Thyroid gland (tissue), 4 donors: ENCODE measurements at regions not wholly inside any gene's neighbourhood (a gene's known extent, or its start where the extent isn't known, plus 50 kb on each side); places are given as distances from the start of the nearest gene placed in this dataset.
"Not testable (repeated sequence)": the region's sequence is repeated elsewhere in the genome, so short reads cannot be mapped to it uniquely, and the experiment has no call there.

Experiments
- DNase-seq, 2 donors: peaks; one replicate each; pipeline ENCODE4 v3.0.0-alpha.2; 2019
- H3K27ac ChIP-seq, 3 donors: fragments of 200-600 bp; sonication (generic); 1 replicate in 2 of 3; 2 replicates in 1 of 3; pipeline ENCODE4 v1.5.1; 2016 to 2019; ENCODE audit warnings: mild to moderate bottlenecking in 1 of 3, moderate library complexity in 1 of 3
- H3K27me3 ChIP-seq: fragments of 200-600 bp; sonication (generic); one replicate; pipeline ENCODE4 v1.5.1; 2019
- H3K36me3 ChIP-seq, 2 donors: fragments of 200-600 bp; sonication (generic); one replicate each; pipeline ENCODE4 v1.5.1; 2016 to 2019
- H3K4me1 ChIP-seq, 2 donors: fragments of 200-600 bp; sonication (generic); one replicate each; pipeline ENCODE4 v1.5.1; 2017 to 2019
- H3K4me3 ChIP-seq, 3 donors: fragments of 200-600 bp; sonication (generic); replicated peaks in 1 of 3; 1 replicate in 2 of 3; 2 replicates in 1 of 3; pipeline ENCODE4 v1.5.1; 2016; ENCODE audit warnings: mild to moderate bottlenecking in 1 of 3
- H3K9me3 ChIP-seq: fragments of 200-600 bp; sonication (generic); one replicate; pipeline ENCODE4 v1.5.1; 2017
- CTCF ChIP-seq, 6 experiments: fragments of 200-600 bp in 3 of 6; fragments of 450-650 bp in 3 of 6; sonication (generic) in 3 of 6; IDR thresholded peaks; one replicate each; pipeline ENCODE4 v1.5.1; 2016 to 2019; ENCODE audit warnings: antibody characterized with exemption in 6 of 6, mild to moderate bottlenecking in 2 of 6, inconsistent platforms in 1 of 6, moderate library complexity in 1 of 6
- POLR2A ChIP-seq, 2 donors: fragments of 450-650 bp; IDR thresholded peaks; one replicate each; pipeline ENCODE4 v1.6.1; 2017; ENCODE audit warnings: antibody characterized with exemption in 2 of 2, mild to moderate bottlenecking in 2 of 2, moderate library complexity in 1 of 2
- WGBS, 2 donors: methylation state at CpG; one replicate each; pipeline ENCODE4 v1.1.5; 2017; 5-methylcytosine and 5-hydroxymethylcytosine counted together
- intact Hi-C: fragments of 100-400 bp; cut with DNase I; formaldehyde crosslinking; loops from one replicate; pipeline ENCODE4 v1.15.1; 2023

DNA sequence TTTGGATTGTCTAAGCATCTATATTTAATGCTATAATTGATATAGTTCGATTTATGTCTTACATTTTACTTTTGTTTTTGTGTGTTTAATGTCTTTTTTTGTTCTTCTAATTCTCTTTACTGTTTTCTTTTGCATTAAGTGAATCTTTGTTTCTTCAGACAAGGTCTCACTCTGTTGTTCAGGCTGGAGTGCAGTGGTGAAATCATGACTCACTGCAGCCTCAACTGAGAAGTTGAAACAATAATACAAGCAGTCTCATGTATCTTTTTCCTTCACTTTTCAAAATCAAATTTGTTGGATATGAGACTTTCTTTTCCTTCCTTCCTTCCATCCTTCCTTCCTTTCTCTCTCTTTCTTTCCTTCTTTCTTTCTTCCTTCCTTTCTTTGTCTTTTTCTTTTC lies 1401.6 kb downstream of the ADGRL3 start:
- Histone ChIP-seq H3K9me3 (no peaks in the 10 kb centered on the region), H3K27me3 (no peaks in the 10 kb centered on the region), H3K27ac (no peak overlapping the region), H3K36me3 (no peaks in the 10 kb centered on the region), H3K4me3 (no peak overlapping the region), H3K4me1 (no peaks in the 10 kb centered on the region)
- intact Hi-C loops, result no loop called here
- DNase-seq, result no peak
- WGBS, 2 donors, result 65 to 70% methylated on average over 1 of the region's 1 CpG
- TF ChIP-seq POLR2A (IDR thresholded peaks at IDR 0.05) (no peak), CTCF (IDR thresholded peaks at IDR 0.05) (no peak)

DNA sequence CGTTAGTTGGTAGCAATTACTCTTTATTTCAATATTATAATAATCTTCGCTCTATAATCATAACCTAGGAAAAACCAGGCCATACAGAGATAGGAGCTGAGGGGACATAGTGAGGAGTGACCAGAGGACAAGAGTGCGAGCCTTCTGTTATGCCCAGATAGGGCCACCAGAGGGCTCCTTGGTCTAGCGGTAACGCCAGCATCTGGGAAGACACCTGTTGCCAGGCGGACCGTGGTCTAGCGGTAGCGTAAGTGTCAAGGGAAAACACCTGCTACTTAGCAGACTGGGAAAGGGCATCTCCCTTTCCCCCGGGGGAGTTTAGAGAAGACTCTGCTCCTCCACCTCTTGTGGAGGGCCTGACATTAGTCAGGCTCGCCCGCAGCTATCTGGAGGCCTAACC lies 1395.1 kb downstream of the ADGRL3 start:
- H3K4me3 ChIP-seq, H3K36me3 ChIP-seq, H3K27ac ChIP-seq, H3K4me1 ChIP-seq, intact Hi-C loops, H3K9me3 ChIP-seq, H3K27me3 ChIP-seq, DNase-seq: not testable (repeated sequence)
- WGBS, 2 donors, result 56 to 68% methylated on average over 12 of the region's 12 CpGs

DNA sequence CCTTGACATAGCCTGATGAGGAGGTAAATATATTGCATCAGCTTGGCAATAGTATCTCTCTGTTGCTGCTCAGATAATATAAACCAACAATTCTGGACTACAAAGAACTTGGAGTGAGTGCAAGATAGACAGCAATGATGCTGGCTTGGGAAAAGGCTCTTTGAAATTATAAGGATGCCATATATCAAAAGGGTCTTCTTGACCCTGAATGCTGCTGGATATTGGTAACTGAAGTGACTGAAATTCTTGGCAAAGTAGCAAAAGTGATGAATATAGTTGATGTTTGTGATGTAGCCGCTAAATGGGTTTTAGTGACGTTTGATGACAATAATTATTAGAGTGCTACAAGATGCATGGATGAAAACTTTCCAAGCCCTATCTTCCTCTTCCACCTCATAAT lies 1391.6 kb downstream of the ADGRL3 start:
- Histone ChIP-seq H3K9me3 (no peaks in the 10 kb centered on the region), H3K4me1 (no peaks in the 10 kb centered on the region), H3K4me3 (no peak overlapping the region), H3K27ac (no peak overlapping the region), H3K36me3 (no peaks in the 10 kb centered on the region), H3K27me3 (no peaks in the 10 kb centered on the region)
- intact Hi-C loops, result no loop called here
- WGBS, 2 donors, result 90 to 92% methylated on average over 2 of the region's 2 CpGs
- DNase-seq, result no peak
- TF ChIP-seq CTCF (IDR thresholded peaks at IDR 0.05) (no peak), POLR2A (IDR thresholded peaks at IDR 0.05) (no peak)

GRCh38 chr4:62588671-62589070 lies 1388.5 kb downstream of the ADGRL3 start:
- Histone ChIP-seq H3K4me1 (no peaks in the 10 kb centered on the region), H3K9me3 (no peaks in the 10 kb centered on the region), H3K36me3 (no peaks in the 10 kb centered on the region), H3K27me3 (no peaks in the 10 kb centered on the region), H3K27ac (no peak overlapping the region), H3K4me3 (no peak overlapping the region)
- DNase-seq, result no peak
- WGBS, 2 donors, result 80% methylated on average over 1 of the region's 1 CpG; no CpG with 5 or more reads in 1 of the 2 donors
- TF ChIP-seq POLR2A (IDR thresholded peaks at IDR 0.05) (no peak), CTCF (IDR thresholded peaks at IDR 0.05) (no peak)
- intact Hi-C loops, result no loop called here

DNA sequence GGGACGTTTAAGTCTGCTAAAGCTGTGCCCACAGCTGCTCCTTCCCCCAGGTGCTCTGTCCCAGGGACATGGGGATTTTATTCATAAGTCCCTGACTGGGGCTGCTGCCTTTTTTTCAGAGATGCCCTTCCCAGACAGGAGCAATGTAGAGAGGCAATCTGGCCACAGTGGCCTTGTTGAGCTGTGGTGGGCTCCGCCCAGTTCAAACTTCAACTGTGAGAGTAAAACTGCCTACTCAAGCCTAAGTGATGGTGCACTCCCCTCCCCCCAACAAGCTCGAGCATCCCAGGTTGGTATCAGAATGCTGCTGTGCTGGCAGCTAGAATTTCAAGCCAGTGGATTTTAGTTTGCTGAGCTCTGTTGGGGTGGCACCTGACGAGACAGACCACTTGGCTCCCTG lies 1371.4 kb downstream of the ADGRL3 start:
- H3K27me3 ChIP-seq, result no peaks in the 10 kb centered on the region
- no peaks in the 10 kb centered on the region for H3K9me3 ChIP-seq
- no peaks in the 10 kb centered on the region for H3K36me3 ChIP-seq
- no peak overlapping the region for H3K4me3 ChIP-seq
- intact Hi-C loops, result no loop called here
- no peak overlapping the region for H3K27ac ChIP-seq
- DNase-seq, result no peak
- WGBS, 2 donors, result 62 to 73% methylated on average over 3 to 4 of the region's 4 CpGs
- TF ChIP-seq CTCF (IDR thresholded peaks at IDR 0.05), result no peak
- no peak for TF ChIP-seq POLR2A (IDR thresholded peaks at IDR 0.05)
- H3K4me1 ChIP-seq, result no peaks in the 10 kb centered on the region

- no peak for DNase-seq
- H3K36me3 ChIP-seq, result no peaks in the 10 kb centered on the region
- H3K4me1 ChIP-seq, result no peaks in the 10 kb centered on the region
- intact Hi-C loops, result no loop called here
- TF ChIP-seq POLR2A (IDR thresholded peaks at IDR 0.05) (no peak), CTCF (IDR thresholded peaks at IDR 0.05) (no peak)
- H3K27me3 ChIP-seq, result no peaks in the 10 kb centered on the region
- H3K4me3 ChIP-seq, result no peak overlapping the region
- no peaks in the 10 kb centered on the region for H3K9me3 ChIP-seq
- no peak overlapping the region for H3K27ac ChIP-seq
Measured at GRCh38 chr4:62560858-62561257, 1360.7 kb downstream of the ADGRL3 start.
